Epithelial cell of proximal tubule (primary cell): ENCODE measurements at regions not wholly inside any gene's neighbourhood (a gene's known extent, or its start where the extent isn't known, plus 50 kb on each side); places are given as distances from the start of the nearest gene placed in this dataset.

Experiments used
- DNase-seq: peaks from one replicate; pipeline ENCODE4 v3.0.0-alpha.2; 2011; ENCODE audit warnings: low read depth
- H3K4me3 ChIP-seq: 2 replicates; pipeline ENCODE4 v1.5.1; 2011; ENCODE audit warnings: low read depth, mild to moderate bottlenecking, low read length
- TF ChIP-seq, protein P1 (sequence below): conservative IDR thresholded peaks from 2 replicates; pipeline ENCODE4 v1.5.1; 2012; ENCODE audit warnings: low read depth, mild to moderate bottlenecking, low read length

- DNase-seq, result no peak
- TF ChIP-seq, protein P1, sequence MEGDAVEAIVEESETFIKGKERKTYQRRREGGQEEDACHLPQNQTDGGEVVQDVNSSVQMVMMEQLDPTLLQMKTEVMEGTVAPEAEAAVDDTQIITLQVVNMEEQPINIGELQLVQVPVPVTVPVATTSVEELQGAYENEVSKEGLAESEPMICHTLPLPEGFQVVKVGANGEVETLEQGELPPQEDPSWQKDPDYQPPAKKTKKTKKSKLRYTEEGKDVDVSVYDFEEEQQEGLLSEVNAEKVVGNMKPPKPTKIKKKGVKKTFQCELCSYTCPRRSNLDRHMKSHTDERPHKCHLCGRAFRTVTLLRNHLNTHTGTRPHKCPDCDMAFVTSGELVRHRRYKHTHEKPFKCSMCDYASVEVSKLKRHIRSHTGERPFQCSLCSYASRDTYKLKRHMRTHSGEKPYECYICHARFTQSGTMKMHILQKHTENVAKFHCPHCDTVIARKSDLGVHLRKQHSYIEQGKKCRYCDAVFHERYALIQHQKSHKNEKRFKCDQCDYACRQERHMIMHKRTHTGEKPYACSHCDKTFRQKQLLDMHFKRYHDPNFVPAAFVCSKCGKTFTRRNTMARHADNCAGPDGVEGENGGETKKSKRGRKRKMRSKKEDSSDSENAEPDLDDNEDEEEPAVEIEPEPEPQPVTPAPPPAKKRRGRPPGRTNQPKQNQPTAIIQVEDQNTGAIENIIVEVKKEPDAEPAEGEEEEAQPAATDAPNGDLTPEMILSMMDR, result no peak
- H3K4me3 ChIP-seq, result no peak overlapping the region
These were observed 935.7 kb downstream of the BRD1 start for GRCh38 chr22:48891688-48892577.

DNA sequence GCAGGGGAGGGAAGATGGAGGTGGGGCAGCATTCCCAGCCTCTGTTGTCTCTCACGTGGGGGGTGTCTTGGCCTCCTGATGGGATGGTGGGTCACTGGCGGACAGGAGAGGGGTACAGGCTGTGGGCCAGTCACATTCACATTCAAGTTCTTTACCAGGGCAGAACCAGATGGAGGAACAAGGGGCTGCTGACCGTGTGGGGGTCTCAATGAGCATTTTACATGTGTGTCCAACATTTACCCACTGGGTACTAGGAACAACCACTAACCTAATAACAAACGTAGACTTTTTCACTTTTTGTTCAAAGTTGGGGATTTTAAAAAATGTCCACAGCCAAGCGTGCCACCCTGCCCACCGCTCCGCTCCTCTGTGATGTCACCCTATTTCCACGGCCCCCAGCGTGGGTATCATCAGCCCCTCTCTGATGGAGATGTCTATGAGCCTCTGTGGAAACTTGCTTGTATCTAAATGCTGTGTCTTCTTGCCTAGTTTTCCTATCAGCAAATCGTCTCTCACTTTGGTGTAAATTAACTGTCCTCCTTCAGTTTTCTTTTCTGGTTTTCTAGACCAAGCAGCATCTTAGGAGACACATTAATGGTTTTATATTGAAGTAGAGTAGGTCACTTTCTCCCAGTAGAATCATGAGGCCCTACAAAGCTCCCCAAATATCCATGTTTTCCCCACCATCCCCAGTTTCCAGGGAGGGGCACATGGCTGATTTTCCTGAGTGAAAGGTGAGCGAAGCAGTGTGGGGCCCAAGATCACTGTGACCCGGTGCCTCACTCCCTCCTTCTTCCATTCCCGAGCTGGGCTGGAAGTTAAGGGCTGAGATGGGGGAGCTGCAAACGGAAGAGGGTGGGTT is 936.7 kb downstream of the BRD1 start:
- no peak for DNase-seq
- TF ChIP-seq, protein P1, result no peak
- no peak overlapping the region for H3K4me3 ChIP-seq

- no peak overlapping the region for H3K4me3 ChIP-seq
- TF ChIP-seq, protein P1, result no peak
- DNase-seq, result no peak
These were observed 937.6 kb downstream of the BRD1 start for GRCh38 chr22:48889887-48890692.

- H3K4me3 ChIP-seq, result no peak overlapping the region
- DNase-seq, result no peak
- TF ChIP-seq, protein P1, result no peak
These were observed 938.4 kb downstream of the BRD1 start for GRCh38 chr22:48889209-48889830.

GRCh38 chr22:48888466-48889208 is 939.0 kb downstream of the BRD1 start:
- no peak overlapping the region for H3K4me3 ChIP-seq
- DNase-seq, result no peak
- TF ChIP-seq, protein P1, result no peak
